ENCODE measurements at regions not wholly inside any gene's neighbourhood (a gene's known extent, or its start where the extent isn't known, plus 50 kb on each side); places are given as distances from the start of the nearest gene placed in this dataset.

GRCh38 chr1:81583878-81584277, 216.9 kb upstream of the ADGRL2 start:
- H3K27me3 ChIP-seq (ENCODE audit: control insufficient read depth, insufficient read depth, low read length) = no peaks in the 10 kb centered on the region

GRCh38 chr1:81582467-81582986, 218.2 kb upstream of the ADGRL2 start:
- Histone ChIP-seq H3K27ac (ENCODE audit: low read length) (no peak overlapping the region), H3K9me3 (ENCODE audit: control insufficient read depth, insufficient read depth, low read depth, low read length) (no peaks in the 10 kb centered on the region), H3K4me1 (ENCODE audit: control insufficient read depth, insufficient read depth, low read length) (no peaks in the 10 kb centered on the region), H3K27me3 (ENCODE audit: control insufficient read depth, insufficient read depth, low read length) (no peaks in the 10 kb centered on the region), H3K36me3 (ENCODE audit: control insufficient read depth, insufficient read depth, low read length) (no peaks in the 10 kb centered on the region), H3K4me3 (ENCODE audit: low read depth in 2 of 2, low read length in 2 of 2) (no peak overlapping the region)
- no peak for TF ChIP-seq TCF7L2 (IDR thresholded peaks at IDR 0.05; ENCODE audit: low read depth, low read length)
- TF ChIP-seq REST (IDR thresholded peaks at IDR 0.05; ENCODE audit: insufficient read depth in 1 of 2, low read depth in 2 of 2, low read length in 1 of 2) = no peak
- TF ChIP-seq SIN3A (IDR thresholded peaks at IDR 0.05; ENCODE audit: borderline replicate concordance, insufficient read depth, low read depth, low read length) = no peak
- no peak for TF ChIP-seq POLR2AphosphoS5 (IDR thresholded peaks at IDR 0.05; ENCODE audit: low read depth, low read length)
- TF ChIP-seq, protein P1, sequence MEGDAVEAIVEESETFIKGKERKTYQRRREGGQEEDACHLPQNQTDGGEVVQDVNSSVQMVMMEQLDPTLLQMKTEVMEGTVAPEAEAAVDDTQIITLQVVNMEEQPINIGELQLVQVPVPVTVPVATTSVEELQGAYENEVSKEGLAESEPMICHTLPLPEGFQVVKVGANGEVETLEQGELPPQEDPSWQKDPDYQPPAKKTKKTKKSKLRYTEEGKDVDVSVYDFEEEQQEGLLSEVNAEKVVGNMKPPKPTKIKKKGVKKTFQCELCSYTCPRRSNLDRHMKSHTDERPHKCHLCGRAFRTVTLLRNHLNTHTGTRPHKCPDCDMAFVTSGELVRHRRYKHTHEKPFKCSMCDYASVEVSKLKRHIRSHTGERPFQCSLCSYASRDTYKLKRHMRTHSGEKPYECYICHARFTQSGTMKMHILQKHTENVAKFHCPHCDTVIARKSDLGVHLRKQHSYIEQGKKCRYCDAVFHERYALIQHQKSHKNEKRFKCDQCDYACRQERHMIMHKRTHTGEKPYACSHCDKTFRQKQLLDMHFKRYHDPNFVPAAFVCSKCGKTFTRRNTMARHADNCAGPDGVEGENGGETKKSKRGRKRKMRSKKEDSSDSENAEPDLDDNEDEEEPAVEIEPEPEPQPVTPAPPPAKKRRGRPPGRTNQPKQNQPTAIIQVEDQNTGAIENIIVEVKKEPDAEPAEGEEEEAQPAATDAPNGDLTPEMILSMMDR (IDR thresholded peaks at IDR 0.05) = no peak
- ChIA-PET CTCF (no interaction called here), POLR2A (no interaction called here)
- in situ Hi-C loops (cut with HindIII; ENCODE audit: low pct_unique_long_range_greater_than_20kb, low sequenced_read_pairs) (no loop called here), intact Hi-C loops (cut with micrococcal nuclease; ENCODE audit: unreplicated experiment) (no loop called here)
- DNase-seq (ENCODE audit: low read depth, low spot score) (no peak), ATAC-seq (no peak)
- BruUV-seq (replicated peaks) = no TSS peak

More at GRCh38 chr1:81583878-81584277, 216.9 kb upstream of the ADGRL2 start:
- ChIA-PET POLR2A (no interaction called here), CTCF (no interaction called here)
- H3K9me3 ChIP-seq (ENCODE audit: control insufficient read depth, insufficient read depth, low read depth, low read length) = no peaks in the 10 kb centered on the region
- no peaks in the 10 kb centered on the region for H3K4me1 ChIP-seq (ENCODE audit: control insufficient read depth, insufficient read depth, low read length)
- H3K4me3 ChIP-seq (ENCODE audit: low read depth in 2 of 2, low read length in 2 of 2) = no peak overlapping the region
- no peak for DNase-seq (ENCODE audit: low read depth, low spot score)
- in situ Hi-C loops (cut with HindIII; ENCODE audit: low pct_unique_long_range_greater_than_20kb, low sequenced_read_pairs) (no loop called here), intact Hi-C loops (cut with micrococcal nuclease; ENCODE audit: unreplicated experiment) (no loop called here)
- H3K36me3 ChIP-seq (ENCODE audit: control insufficient read depth, insufficient read depth, low read length) = no peaks in the 10 kb centered on the region
- H3K27ac ChIP-seq (ENCODE audit: low read length) = no peak overlapping the region
- TF ChIP-seq TCF7L2 (IDR thresholded peaks at IDR 0.05; ENCODE audit: low read depth, low read length) (no peak), POLR2AphosphoS5 (IDR thresholded peaks at IDR 0.05; ENCODE audit: low read depth, low read length) (no peak), REST (IDR thresholded peaks at IDR 0.05; ENCODE audit: insufficient read depth in 1 of 2, low read depth in 2 of 2, low read length in 1 of 2) (no peak), SIN3A (IDR thresholded peaks at IDR 0.05; ENCODE audit: borderline replicate concordance, insufficient read depth, low read depth, low read length) (no peak)
- TF ChIP-seq, protein P1 (IDR thresholded peaks at IDR 0.05) = no peak
- ATAC-seq = no peak
- no TSS peak for BruUV-seq (replicated peaks)

All from Panc1 (cell line).